ENCODE measurements at regions not wholly inside any gene's neighbourhood (a gene's known extent, or its start where the extent isn't known, plus 50 kb on each side); places are given as distances from the start of the nearest gene placed in this dataset.

DNA sequence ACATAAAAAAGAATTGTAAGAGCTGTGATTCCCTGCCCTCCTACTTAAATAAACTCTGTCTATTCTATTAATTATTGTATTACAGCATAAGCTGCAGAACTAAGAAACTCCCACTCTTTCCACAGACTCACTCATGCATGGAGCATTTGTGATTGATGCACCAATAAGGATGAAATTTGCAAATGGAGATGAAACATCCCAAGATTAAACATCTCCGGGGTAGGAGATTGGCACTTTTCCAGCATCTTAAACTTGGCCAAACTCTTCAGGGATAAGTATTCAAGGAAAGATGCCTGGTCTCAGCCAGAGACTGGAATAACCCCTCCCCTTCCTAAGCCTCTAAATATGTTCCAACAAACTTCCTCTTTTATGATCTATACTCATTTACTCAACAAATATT is 472.0 kb downstream of the ACTL7B start:
- Histone ChIP-seq H3K9me3 (no peaks in the 10 kb centered on the region), H3K27me3 (no peaks in the 10 kb centered on the region), H3K36me3 (no peaks in the 10 kb centered on the region), H3K27ac (no peak overlapping the region), H3K4me3 (no peak overlapping the region), H3K4me1 (no peaks in the 10 kb centered on the region)
- 16 to 27% (median 17%) methylated on average over 1 of the region's 1 CpG for WGBS, 5 donors
- DNase-seq, result peak in 1 of 2 donors; percentile 64
- TF ChIP-seq POLR2AphosphoS5 (IDR thresholded peaks at IDR 0.05) (no peak), POLR2A (IDR thresholded peaks at IDR 0.05) (no peak), EP300 (IDR thresholded peaks at IDR 0.05) (no peak)
- TF ChIP-seq, protein P1, sequence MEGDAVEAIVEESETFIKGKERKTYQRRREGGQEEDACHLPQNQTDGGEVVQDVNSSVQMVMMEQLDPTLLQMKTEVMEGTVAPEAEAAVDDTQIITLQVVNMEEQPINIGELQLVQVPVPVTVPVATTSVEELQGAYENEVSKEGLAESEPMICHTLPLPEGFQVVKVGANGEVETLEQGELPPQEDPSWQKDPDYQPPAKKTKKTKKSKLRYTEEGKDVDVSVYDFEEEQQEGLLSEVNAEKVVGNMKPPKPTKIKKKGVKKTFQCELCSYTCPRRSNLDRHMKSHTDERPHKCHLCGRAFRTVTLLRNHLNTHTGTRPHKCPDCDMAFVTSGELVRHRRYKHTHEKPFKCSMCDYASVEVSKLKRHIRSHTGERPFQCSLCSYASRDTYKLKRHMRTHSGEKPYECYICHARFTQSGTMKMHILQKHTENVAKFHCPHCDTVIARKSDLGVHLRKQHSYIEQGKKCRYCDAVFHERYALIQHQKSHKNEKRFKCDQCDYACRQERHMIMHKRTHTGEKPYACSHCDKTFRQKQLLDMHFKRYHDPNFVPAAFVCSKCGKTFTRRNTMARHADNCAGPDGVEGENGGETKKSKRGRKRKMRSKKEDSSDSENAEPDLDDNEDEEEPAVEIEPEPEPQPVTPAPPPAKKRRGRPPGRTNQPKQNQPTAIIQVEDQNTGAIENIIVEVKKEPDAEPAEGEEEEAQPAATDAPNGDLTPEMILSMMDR (IDR thresholded peaks at IDR 0.05), result no peak
- intact Hi-C loops (cut with DNase I; ENCODE audit: low total_unique reads), result no loop called here

DNA sequence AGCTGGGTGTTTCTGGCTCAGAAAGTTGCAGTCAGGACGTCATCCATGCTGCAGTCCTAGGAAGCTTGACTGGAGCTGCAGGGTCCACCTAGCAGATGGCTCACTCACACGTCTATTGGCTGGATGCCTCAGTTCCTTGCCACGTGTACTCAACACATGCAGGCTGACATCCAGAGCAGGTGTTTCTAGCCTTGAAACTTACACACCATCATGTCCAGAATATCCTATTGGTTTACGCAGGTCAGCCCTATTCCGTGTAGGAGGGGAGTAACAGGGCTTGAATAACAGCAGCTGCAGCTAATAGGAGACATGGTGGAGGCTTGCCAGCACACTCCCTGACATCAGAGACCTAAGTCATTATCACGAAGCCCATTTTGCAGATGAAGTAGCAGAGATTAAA is 473.5 kb downstream of the ACTL7B start:
- Histone ChIP-seq H3K9me3 (no peaks in the 10 kb centered on the region), H3K27ac (no peak overlapping the region), H3K27me3 (no peaks in the 10 kb centered on the region), H3K36me3 (no peaks in the 10 kb centered on the region), H3K4me1 (no peaks in the 10 kb centered on the region), H3K4me3 (no peak overlapping the region)
- intact Hi-C loops (cut with DNase I; ENCODE audit: low total_unique reads), result no loop called here
- TF ChIP-seq POLR2AphosphoS5 (IDR thresholded peaks at IDR 0.05) (no peak), POLR2A (IDR thresholded peaks at IDR 0.05) (no peak), EP300 (IDR thresholded peaks at IDR 0.05) (no peak)
- TF ChIP-seq, protein P1 (IDR thresholded peaks at IDR 0.05), result no peak
- 71 to 80% (median 77%) methylated on average over 6 of the region's 6 CpGs for WGBS, 5 donors
- peak in 1 of 2 donors; percentile 30 for DNase-seq

DNA sequence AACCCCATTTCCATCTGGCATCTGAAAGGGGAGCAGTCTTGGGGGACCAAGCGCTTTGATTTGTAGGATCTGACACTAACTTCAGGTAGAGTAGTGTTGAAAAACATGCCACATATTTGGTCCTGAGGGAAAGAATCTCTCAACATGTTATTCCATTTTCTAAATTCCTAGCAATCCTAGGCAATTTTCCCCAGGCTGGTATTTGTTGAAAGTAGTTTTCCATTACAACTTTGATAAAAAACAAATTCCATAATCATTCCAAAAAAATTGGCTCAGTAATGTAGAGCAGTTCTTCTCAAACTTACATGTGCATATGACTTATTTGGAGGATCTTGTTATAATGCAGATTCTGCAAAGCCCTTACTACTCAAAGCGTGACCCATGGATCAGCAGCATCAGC is 477.9 kb downstream of the ACTL7B start:
- H3K4me3 ChIP-seq, result no peak overlapping the region
- DNase-seq, result no peak
- no peaks in the 10 kb centered on the region for H3K27me3 ChIP-seq
- no peak overlapping the region for H3K27ac ChIP-seq
- intact Hi-C loops (cut with DNase I; ENCODE audit: low total_unique reads), result no loop called here
- TF ChIP-seq POLR2AphosphoS5 (IDR thresholded peaks at IDR 0.05), result no peak
- no peak for TF ChIP-seq POLR2A (IDR thresholded peaks at IDR 0.05)
- TF ChIP-seq, protein P1 (IDR thresholded peaks at IDR 0.05), result no peak
- TF ChIP-seq EP300 (IDR thresholded peaks at IDR 0.05), result no peak
- no peaks in the 10 kb centered on the region for H3K4me1 ChIP-seq
- WGBS, 5 donors, result 93 to 97% (median 97%) methylated on average over 2 of the region's 2 CpGs
- no peaks in the 10 kb centered on the region for H3K36me3 ChIP-seq
- peaks cover 0 to 13% (median 4%) of the 10 kb centered on the region in 4 donors for H3K9me3 ChIP-seq

DNA sequence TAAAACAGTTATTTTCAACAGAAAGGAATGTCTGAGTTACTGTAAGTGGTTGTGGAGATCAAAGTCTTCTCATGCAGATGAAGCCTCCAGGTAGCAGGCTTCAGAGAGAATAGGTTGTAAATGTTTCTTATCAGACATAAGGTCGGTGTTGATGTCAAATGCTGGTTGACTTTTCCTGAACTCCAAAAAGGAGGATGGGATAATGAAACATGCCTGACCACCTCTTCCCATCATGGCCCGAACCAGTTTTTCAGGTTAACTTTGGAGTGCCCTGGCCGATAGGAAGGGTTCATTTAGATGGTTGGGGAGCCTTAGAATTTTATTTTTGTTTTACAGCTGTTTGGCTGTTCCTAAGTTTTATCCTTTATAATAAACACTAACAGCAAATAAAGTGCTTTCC is 478.4 kb downstream of the ACTL7B start:
- TF ChIP-seq, protein P1 (IDR thresholded peaks at IDR 0.05), result no peak
- TF ChIP-seq POLR2A (IDR thresholded peaks at IDR 0.05), result no peak
- TF ChIP-seq EP300 (IDR thresholded peaks at IDR 0.05), result no peak
- TF ChIP-seq POLR2AphosphoS5 (IDR thresholded peaks at IDR 0.05), result no peak
- intact Hi-C loops (cut with DNase I; ENCODE audit: low total_unique reads), result no loop called here
- no peak overlapping the region for H3K4me3 ChIP-seq
- H3K9me3 ChIP-seq, result peaks cover 0 to 15% (median 4%) of the 10 kb centered on the region in 4 donors
- H3K27me3 ChIP-seq, result no peaks in the 10 kb centered on the region
- no peaks in the 10 kb centered on the region for H3K4me1 ChIP-seq
- 48 to 68% (median 65%) methylated on average over 3 of the region's 3 CpGs for WGBS, 5 donors
- no peak overlapping the region for H3K27ac ChIP-seq
- no peaks in the 10 kb centered on the region for H3K36me3 ChIP-seq
- DNase-seq, result no peak
